ENCODE measurements at regions not wholly inside any gene's neighbourhood (a gene's known extent, or its start where the extent isn't known, plus 50 kb on each side); places are given as distances from the start of the nearest gene placed in this dataset.
A peak's percentile ranks its signal among the peaks of the same experiment; 100 is the strongest.

DNA sequence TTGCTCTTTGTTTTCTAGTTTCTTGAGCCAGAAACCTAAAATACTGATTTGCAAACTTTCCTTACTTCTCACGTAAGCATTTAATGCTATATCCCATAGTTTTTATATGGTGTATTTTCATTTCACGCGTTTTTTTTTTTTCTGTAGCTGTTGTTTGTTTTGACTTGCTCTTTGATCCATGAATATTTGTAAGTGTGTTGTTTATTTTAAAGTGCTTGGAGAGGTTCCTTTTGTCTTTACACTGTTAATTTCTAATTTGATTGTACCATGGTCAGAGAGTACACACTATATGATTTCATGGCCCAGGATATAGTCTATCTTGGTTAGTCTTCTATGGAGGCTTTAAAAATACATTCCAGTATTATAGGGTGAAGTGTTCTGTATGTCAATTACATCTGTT is 84.8 kb upstream of the RNF217 start:
- no peak for DNase-seq (ENCODE audit: extremely low read depth, low read depth, low spot score)

DNA sequence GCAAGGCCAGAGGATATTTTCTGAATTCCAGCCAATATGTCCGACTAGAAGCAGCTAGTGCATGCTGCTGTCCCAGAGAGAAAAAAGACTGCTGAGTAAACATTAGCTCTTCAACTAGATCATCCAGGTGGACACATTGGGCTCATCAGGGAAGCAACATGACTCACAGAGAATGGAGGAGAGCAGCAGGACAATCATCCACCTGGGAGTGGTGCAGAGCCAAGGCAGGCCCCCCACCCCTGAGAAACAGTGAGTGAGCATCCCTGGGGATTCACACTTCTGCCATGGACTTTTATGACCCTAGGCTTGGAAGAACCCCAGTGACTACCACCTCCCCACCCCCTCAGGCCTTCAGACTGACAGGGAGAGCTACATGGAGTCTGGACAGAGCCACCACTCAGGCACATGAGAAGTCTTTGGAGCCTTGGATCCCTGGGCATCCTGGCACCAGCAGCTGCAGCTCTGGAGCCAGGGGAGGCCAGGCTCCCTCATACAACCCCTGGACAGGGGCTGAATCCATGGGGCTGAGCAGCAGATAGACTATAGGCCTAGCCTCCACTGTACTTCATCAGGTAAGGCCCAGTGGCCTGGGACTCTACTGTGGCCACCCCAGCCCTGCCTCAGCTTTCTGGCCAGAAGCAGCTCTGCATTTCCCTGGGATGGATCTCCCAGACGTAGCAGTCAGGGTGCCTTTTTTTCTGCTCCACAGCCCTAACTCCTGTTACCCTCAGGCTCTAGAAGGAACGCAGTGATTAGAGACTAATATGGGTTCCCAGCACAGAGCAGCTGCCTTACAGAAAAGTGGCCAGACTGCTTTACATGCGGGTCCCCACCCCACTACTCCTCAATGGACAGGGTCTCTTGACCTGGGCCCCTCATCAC is 82.9 kb upstream of the RNF217 start:
- DNase-seq (ENCODE audit: extremely low read depth, low read depth, low spot score): no peak

DNA sequence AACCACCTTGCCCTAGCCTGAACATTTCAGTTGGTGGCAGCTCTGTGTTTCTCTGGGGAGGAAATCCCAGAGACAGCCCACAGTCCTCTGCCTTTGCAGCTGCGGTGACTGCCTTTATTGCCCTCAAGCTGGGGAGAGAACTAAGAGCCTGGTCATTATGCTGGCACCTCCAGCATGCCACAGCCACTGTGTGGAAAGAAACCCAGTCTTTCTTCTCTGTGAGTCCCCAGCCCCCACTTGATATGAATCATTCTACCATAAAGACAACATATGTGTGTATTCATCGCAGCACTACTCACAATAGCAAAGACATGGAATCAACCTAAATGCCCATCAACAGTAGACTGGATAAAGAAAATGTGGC is 82.3 kb upstream of the RNF217 start:
- no peak for DNase-seq (ENCODE audit: extremely low read depth, low read depth, low spot score)

DNA sequence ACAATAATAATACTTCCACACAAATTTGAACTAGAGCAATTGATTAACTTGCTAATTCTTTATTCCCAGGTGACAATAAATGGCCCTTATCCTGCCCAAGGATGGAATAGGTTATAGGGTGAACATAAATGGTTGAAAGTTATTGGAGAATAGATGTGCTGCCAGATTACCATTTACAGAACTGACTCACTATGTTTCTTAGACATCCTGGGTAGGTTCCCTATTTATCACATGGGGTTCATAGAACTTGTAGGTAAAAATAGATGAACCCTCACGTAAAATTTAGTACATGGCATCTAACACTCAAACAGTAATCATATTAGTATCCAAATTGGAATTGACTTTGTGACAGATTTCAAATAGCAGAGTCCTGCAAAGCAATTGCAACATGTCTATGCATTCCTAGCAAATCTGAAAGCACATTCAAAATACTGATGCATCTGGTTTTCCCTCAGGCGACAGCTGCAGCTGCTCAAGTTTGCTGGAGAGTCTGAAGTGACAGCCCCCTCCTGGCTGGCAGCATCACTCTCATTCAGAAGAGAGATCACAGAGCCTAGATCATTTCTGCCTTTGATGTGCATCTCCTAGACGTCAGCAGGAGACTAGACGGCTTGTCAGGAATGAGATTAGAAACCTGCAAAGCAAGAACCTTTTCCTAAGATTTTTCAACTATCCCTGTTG is 80.2 kb upstream of the RNF217 start:
- no peak for DNase-seq (ENCODE audit: extremely low read depth, low read depth, low spot score)

DNA sequence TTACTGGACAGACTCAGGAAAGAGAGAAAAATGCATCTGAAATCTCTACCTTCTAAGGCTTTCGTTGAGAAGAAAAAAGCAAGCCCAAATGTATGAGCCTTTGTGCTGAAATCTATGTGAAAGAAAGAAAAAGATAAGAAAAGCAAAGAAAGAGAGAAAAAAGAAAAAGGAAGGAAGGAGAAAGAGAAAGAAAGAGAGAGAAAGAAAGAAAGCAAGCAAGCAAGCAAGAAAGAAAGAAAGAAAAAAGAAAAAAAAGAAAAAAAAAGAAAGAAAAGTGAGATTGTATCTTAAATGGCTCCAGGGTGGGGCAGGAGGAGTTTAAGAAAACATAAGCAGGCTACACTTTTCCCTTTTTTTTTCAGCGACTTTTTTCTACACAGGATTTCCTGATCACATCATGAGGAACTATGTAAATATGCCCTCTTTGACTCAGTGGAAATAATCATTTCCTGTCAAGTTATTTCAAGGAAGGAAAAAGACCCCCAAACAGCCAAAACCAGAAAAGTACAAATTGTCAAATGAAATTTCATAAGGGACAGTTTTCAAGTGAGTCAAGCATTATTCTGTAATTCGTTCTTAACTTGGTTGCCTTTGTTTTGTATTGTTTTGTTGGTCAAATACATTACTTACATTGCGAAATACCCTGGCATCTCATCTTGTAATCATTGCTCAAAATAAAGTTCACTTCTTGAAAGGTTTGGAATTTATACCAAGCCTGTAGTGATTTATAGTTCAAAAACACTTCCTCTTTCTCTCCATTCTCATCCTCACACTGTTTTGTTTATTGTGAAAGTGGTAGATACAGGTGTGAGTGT is 79.5 kb upstream of the RNF217 start:
- peak; percentile 50 for DNase-seq (ENCODE audit: extremely low read depth, low read depth, low spot score)

DNA sequence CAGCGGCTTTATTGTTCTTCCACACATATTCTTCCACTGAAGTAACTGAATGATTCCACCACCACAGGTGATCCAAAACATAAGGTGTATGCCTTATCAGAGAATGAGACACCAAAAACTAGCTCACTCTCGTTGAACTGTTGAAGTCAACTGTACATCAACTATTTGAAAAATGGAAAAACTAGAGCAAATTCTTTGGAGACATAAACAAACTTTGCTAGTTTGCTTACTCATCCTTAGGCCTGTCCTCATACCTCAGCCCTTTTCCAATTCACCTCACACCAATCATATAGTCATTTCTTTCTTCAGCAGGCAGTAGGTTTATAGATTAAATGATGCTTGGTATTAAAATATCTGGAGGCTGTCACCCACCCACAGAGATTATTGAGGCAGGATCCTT is 77.1 kb upstream of the RNF217 start:
- no peak for DNase-seq (ENCODE audit: extremely low read depth, low read depth, low spot score)

DNA sequence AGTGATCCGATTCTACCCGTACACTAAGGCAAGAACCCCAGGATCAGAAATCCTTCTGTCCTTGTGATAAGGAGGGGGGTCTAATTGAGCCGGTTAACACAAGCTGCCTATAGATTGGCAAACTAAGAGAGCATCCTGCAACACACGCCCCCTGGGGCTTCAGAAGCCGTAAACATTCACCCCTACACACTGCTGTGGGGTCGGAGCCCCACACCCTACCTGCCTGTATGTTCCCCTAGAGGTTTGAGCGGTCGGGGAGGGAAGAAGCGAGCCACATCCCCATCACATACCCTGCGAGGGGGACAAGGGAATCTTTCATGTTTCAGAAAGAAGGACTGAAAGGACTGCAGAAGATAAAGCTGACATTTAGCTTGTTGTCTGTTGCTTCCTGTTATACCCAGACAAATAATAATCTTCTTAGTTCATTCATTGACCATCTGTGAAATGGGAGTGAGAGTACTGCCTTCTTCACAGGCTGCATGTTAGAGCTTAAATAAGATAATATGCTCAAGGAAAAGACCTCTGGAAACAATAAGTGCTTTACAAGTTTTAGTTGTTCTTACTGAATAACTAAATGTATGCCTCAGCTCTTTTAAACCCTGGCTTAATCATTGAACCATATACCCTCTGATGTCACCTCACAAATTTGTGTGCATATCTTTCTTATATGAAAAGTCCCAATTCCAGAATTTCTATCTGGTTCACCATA is 74.2 kb upstream of the RNF217 start:
- no peak for DNase-seq (ENCODE audit: extremely low read depth, low read depth, low spot score)

DNA sequence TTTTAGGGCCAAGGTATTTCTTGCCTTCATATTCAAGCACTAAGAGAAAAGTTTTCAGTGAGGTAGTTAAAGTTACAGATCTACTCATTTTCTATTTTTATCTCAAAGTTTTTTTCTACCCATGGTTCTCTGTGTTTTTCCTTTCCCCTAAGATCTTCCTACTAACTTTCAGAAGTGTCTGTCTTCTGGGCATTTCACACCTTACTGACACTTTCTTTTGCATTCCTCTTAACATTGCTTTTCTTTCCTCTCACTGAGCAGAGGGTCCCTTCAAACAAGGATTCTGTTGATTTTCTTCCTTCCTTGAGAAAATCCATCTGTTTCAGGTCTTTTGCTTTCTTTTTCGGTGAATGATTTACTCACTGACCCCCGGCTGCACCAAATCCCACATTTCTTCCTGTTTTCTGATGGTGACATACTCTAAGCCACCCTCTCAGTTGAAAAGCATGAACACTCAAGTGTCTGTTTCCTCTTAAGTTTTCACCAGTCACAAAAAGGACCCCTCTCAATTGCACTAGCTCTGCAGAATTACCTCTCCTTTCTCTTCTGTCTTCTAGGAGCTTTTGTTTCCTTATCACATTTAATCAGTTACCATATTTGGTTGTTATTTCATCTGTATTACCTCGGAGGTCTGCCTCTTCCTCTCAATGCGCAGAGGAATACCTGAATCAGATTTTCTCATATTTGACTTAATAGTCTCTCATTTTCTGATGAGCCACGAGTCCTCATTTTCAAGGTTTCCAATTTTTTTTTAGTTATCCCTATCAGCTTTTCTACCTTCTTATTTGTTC is 73.5 kb upstream of the RNF217 start:
- DNase-seq (ENCODE audit: extremely low read depth, low read depth, low spot score): no peak

DNA sequence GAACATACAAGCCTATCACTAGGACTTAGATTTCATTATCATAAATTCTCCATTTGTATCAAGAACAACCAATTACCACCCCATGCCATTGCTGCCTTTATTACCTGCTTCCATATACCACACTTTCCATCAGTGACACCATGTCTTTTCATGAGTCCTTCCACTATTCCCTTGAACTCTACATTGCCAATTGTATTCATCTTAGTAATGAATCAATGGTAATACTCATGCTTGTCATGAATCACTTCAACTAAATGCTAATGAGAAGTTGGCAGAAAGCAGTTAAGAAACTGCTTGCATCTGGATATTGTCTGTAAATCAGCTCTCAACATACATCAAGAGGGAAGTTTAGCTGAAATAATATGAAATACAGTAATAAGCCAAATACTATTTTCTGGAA is 61.2 kb upstream of the RNF217 start:
- DNase-seq (ENCODE audit: extremely low read depth, low read depth, low spot score): no peak

DNA sequence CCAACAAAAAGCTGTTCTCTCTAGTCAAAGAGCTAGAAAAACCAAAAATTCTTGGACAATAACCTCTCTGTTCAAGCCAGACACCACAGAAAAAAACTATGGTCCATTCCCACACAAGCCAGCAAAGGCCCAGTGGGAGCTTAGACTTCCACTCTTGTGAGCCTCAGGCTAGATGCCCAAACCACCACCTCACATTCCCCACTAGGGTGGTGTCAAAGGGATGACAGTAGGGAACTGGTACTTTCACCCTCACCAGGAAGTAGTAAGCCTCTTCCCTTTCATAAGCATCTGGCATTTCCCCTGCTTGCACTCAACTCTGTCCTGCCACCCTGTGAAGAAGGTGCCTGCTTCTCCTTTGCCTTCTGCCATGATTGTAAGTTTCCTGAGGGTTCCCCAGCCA is 58.4 kb upstream of the RNF217 start:
- no peak for DNase-seq (ENCODE audit: extremely low read depth, low read depth, low spot score)

DNA sequence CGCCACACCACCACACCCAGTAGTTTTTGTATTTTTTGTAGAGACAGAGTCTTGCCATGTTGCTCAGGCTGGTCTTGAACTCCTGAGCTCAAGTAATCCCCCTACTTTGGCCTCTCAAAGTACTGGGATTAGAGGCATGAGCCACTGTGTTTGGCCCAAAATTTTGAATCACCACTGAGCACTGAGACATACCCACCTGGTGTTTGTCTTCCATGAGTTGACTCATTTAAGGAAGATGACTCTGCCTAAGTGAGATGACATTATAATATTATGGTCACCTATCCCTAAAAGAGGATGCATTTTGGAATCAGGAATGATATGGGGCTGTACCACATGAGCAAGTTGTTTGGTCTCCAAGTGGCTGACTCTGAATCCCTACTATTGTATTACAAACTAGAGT is 54.6 kb upstream of the RNF217 start:
- no peak for DNase-seq (ENCODE audit: extremely low read depth, low read depth, low spot score)

Data from glomerular endothelial cell (primary cell).